Astrocyte (in vitro differentiated cells and primary cell): ENCODE measurements at regions not wholly inside any gene's neighbourhood (a gene's known extent, or its start where the extent isn't known, plus 50 kb on each side); places are given as distances from the start of the nearest gene placed in this dataset.

Experiments used
- DNase-seq: peaks from one replicate; pipeline ENCODE4 v3.0.0-alpha.2; 2010; ENCODE audit warnings: low read depth
- FAIRE-seq: peaks from 2 replicates; lab custom pipeline; 2011; peaks lifted over from hg19 to GRCh38; lab: Jason Lieb, UNC
- H2AFZ ChIP-seq: 2 replicates; pipeline ENCODE4 v1.6.0; 2012; ENCODE audit warnings: low read depth, low read length, inconsistent platforms
- H3K27ac ChIP-seq: 2 replicates; pipeline ENCODE4 v1.5.1; 2011; ENCODE audit warnings: low read depth, low read length, inconsistent platforms
- H3K27me3 ChIP-seq: 2 replicates; pipeline ENCODE4 v1.6.0; 2011; ENCODE audit warnings: low read length, inconsistent platforms; ENCODE audit not compliant: insufficient read depth
- H3K36me3 ChIP-seq: 2 replicates; pipeline ENCODE4 v1.5.1; 2011; ENCODE audit warnings: low read length, inconsistent platforms; ENCODE audit not compliant: insufficient read depth
- H3K4me1 ChIP-seq: 2 replicates; pipeline ENCODE4 v1.5.1; 2011; ENCODE audit warnings: low read length, inconsistent platforms; ENCODE audit not compliant: insufficient read depth
- H3K4me2 ChIP-seq: 2 replicates; pipeline ENCODE4 v1.6.0; 2012; ENCODE audit warnings: low read length, inconsistent platforms
- H3K4me3 ChIP-seq: 2 replicates; pipeline ENCODE4 v1.5.1; 2011; ENCODE audit warnings: low read depth, mild to moderate bottlenecking, low read length, inconsistent platforms; ENCODE audit not compliant: insufficient read depth
- H3K79me2 ChIP-seq: 2 replicates; pipeline ENCODE4 v1.6.0; 2012; ENCODE audit warnings: mild to moderate bottlenecking, low read length, inconsistent platforms; ENCODE audit not compliant: insufficient read depth
- H3K9ac ChIP-seq: 2 replicates; pipeline ENCODE4 v1.6.0; 2012; ENCODE audit warnings: mild to moderate bottlenecking, low read length, inconsistent platforms
- H3K9me3 ChIP-seq: 2 replicates; pipeline ENCODE4 v1.5.1; 2012; ENCODE audit warnings: low read depth, mild to moderate bottlenecking, low read length, inconsistent platforms; ENCODE audit not compliant: insufficient read depth
- H4K20me1 ChIP-seq: 2 replicates; pipeline ENCODE4 v1.6.0; 2012; ENCODE audit warnings: low read length, inconsistent platforms; ENCODE audit not compliant: insufficient read depth
- H3K27ac Mint-ChIP-seq: one replicate; pipeline ENCODE4 v1.8.0; 2021; ENCODE audit warnings: mild to moderate bottlenecking, mixed read lengths; ENCODE audit not compliant: unreplicated experiment
- H3K27me3 Mint-ChIP-seq: one replicate; pipeline ENCODE4 v1.8.0; 2021; ENCODE audit warnings: low read depth, mixed read lengths; ENCODE audit not compliant: unreplicated experiment
- H3K36me3 Mint-ChIP-seq: one replicate; pipeline ENCODE4 v1.8.0; 2021; ENCODE audit warnings: low read depth, mixed read lengths; ENCODE audit not compliant: unreplicated experiment
- H3K4me1 Mint-ChIP-seq: one replicate; pipeline ENCODE4 v1.8.0; 2021; ENCODE audit warnings: low read depth, mixed read lengths; ENCODE audit not compliant: unreplicated experiment
- H3K4me3 Mint-ChIP-seq: one replicate; pipeline ENCODE4 v1.8.0; 2021; ENCODE audit warnings: mild to moderate bottlenecking, moderate library complexity, mixed read lengths; ENCODE audit not compliant: unreplicated experiment
- H3K9me3 Mint-ChIP-seq: one replicate; pipeline ENCODE4 v1.8.0; 2021; ENCODE audit warnings: mild to moderate bottlenecking, mixed read lengths; ENCODE audit not compliant: unreplicated experiment
- EZH2 ChIP-seq: IDR thresholded peaks from 2 replicates; pipeline ENCODE4 v1.6.1; 2012; ENCODE audit warnings: mild to moderate bottlenecking, low read length, inconsistent platforms; ENCODE audit not compliant: insufficient read depth
- TF ChIP-seq, protein P1 (sequence below): IDR thresholded peaks from 2 replicates; pipeline ENCODE4 v1.5.1; 2011; ENCODE audit warnings: low read depth, mild to moderate bottlenecking, inconsistent platforms, low read length, moderate library complexity; ENCODE audit not compliant: insufficient read depth

GRCh38 chr9:16043756-16044578 is 491.1 kb downstream of the CCDC171 start:
- Mint-ChIP-seq H3K27ac (no peak overlapping the region), H3K27me3 (no peaks in the 10 kb centered on the region), H3K36me3 (no peaks in the 10 kb centered on the region), H3K4me1 (peaks cover 22% of the 10 kb centered on the region), H3K4me3 (no peak overlapping the region), H3K9me3 (peaks cover 12% of the 10 kb centered on the region)
- Histone ChIP-seq H3K27me3 (no peaks in the 10 kb centered on the region), H3K9ac (no peak overlapping the region), H3K36me3 (no peaks in the 10 kb centered on the region), H3K4me3 (no peak overlapping the region), H3K27ac (peak overlapping the region; percentile 27), H3K4me1 (peaks cover 33% of the 10 kb centered on the region), H3K4me2 (no peak overlapping the region), H2AFZ (peak overlapping the region; percentile 48), H3K79me2 (no peaks in the 10 kb centered on the region), H3K9me3 (no peaks in the 10 kb centered on the region), H4K20me1 (no peaks in the 10 kb centered on the region)
- no peak for FAIRE-seq
- TF ChIP-seq, protein P1, sequence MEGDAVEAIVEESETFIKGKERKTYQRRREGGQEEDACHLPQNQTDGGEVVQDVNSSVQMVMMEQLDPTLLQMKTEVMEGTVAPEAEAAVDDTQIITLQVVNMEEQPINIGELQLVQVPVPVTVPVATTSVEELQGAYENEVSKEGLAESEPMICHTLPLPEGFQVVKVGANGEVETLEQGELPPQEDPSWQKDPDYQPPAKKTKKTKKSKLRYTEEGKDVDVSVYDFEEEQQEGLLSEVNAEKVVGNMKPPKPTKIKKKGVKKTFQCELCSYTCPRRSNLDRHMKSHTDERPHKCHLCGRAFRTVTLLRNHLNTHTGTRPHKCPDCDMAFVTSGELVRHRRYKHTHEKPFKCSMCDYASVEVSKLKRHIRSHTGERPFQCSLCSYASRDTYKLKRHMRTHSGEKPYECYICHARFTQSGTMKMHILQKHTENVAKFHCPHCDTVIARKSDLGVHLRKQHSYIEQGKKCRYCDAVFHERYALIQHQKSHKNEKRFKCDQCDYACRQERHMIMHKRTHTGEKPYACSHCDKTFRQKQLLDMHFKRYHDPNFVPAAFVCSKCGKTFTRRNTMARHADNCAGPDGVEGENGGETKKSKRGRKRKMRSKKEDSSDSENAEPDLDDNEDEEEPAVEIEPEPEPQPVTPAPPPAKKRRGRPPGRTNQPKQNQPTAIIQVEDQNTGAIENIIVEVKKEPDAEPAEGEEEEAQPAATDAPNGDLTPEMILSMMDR = no peak
- peak; percentile 36 for DNase-seq

DNA sequence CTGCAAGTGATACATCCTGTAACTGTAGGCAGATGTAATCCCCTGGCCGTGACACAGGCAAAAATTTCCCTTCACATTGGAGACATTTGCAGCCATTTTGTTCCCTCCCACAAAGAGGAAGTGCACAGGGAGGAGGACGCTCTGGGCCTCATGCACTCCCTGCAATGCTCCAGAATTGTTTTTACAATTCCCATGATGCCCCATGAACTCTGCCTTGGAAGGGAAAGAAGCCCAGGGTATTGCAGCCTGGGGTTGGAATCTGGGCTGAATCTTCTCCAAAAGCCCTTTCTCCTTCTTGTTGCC is 491.7 kb downstream of the CCDC171 start:
- no peak overlapping the region for H3K4me3 ChIP-seq
- FAIRE-seq (no peak), DNase-seq (no peak)
- Mint-ChIP-seq H3K4me3 (no peak overlapping the region), H3K27me3 (peaks cover 2% of the 10 kb centered on the region), H3K4me1 (peaks cover 19% of the 10 kb centered on the region), H3K9me3 (peaks cover 12% of the 10 kb centered on the region), H3K36me3 (no peaks in the 10 kb centered on the region), H3K27ac (no peak overlapping the region)
- TF ChIP-seq, protein P1 = no peak
- TF ChIP-seq EZH2 = no peak
- H4K20me1 ChIP-seq = no peaks in the 10 kb centered on the region
- no peaks in the 10 kb centered on the region for H3K36me3 ChIP-seq
- no peak overlapping the region for H3K9ac ChIP-seq
- H3K79me2 ChIP-seq = no peaks in the 10 kb centered on the region
- H3K4me1 ChIP-seq = peaks cover 28% of the 10 kb centered on the region
- H3K27me3 ChIP-seq = no peaks in the 10 kb centered on the region
- no peak overlapping the region for H2AFZ ChIP-seq
- H3K4me2 ChIP-seq = no peak overlapping the region
- H3K9me3 ChIP-seq = no peaks in the 10 kb centered on the region
- peak overlapping the region; percentile 39 for H3K27ac ChIP-seq

DNA sequence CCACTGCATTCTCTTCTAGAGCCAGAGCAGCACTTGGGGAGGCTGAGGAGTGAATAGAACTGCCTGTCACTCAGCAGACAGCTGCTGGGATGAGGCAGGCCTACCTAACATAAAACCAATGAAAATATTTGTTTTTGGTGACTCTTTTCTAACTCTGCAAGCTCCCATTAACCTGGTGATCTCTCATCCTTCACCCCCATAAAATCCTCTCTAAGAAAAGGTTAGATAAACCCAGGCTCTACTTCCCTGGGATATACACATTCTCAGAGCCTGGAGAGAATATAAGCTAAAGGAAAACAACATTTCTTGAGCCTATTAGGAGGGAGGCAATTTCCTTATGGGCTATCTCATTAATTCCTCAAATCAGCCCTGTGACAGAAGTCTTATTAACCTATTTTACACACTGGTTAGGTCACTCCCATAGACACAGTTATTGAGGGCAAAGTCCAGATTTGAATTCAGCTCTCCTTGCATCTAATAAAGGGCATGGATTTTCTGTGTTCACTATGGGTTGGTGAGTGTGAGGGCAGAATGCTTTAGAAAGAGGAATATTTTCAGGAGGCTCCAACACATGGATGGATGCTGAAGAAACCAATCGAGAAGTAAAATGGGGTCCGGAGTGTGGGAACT is 492.9 kb downstream of the CCDC171 start:
- H3K4me3 Mint-ChIP-seq = no peak overlapping the region
- no peak overlapping the region for H3K27ac Mint-ChIP-seq
- H3K9me3 ChIP-seq = no peaks in the 10 kb centered on the region
- no peak overlapping the region for H3K27ac ChIP-seq
- no peak overlapping the region for H2AFZ ChIP-seq
- H3K4me1 Mint-ChIP-seq = peaks cover 8% of the 10 kb centered on the region
- DNase-seq (no peak), FAIRE-seq (no peak)
- TF ChIP-seq, protein P1 = no peak
- no peak for TF ChIP-seq EZH2
- no peaks in the 10 kb centered on the region for H3K79me2 ChIP-seq
- H3K27me3 ChIP-seq = no peaks in the 10 kb centered on the region
- peaks cover 2% of the 10 kb centered on the region for H3K27me3 Mint-ChIP-seq
- no peak overlapping the region for H3K4me3 ChIP-seq
- H3K36me3 Mint-ChIP-seq = no peaks in the 10 kb centered on the region
- H3K9me3 Mint-ChIP-seq = peaks cover 12% of the 10 kb centered on the region
- H4K20me1 ChIP-seq = no peaks in the 10 kb centered on the region
- no peak overlapping the region for H3K9ac ChIP-seq
- H3K36me3 ChIP-seq = no peaks in the 10 kb centered on the region
- H3K4me2 ChIP-seq = no peak overlapping the region
- H3K4me1 ChIP-seq = peaks cover 16% of the 10 kb centered on the region
